IMR-90 (cell line): ENCODE measurements at regions not wholly inside any gene's neighbourhood (a gene's known extent, or its start where the extent isn't known, plus 50 kb on each side); places are given as distances from the start of the nearest gene placed in this dataset.

Source experiments
- ATAC-seq: fragments of 200-7000 bp; cut with Tn5 transposase; 2 replicates; pipeline ENCODE4 v1.9.1; 2020; ENCODE audit warnings: low read depth, mild to moderate bottlenecking, moderate library complexity
- BruUV-seq: library from RNA; stranded (reverse); fragments of 400-500 nt; replicated peaks from 2 replicates; lab custom pipeline; 2021; lab: Mats Ljungman, UMichigan
- CTCF ChIA-PET: fragments of 300-600 bp; formaldehyde crosslinking; extraction: SDS; loops from one replicate; lab custom pipeline; 2021; ENCODE audit warnings: antibody characterized with exemption; lab: Yijun Ruan, JAX
- POLR2A ChIA-PET: fragments of 300-600 bp; sonication (Branson Sonifier 250); formaldehyde crosslinking; loops from one replicate; lab custom pipeline; 2022; ENCODE audit warnings: antibody characterized with exemption; ENCODE audit not compliant: unreplicated experiment; lab: Charles Lee
- DNase-seq: peaks from one replicate; pipeline ENCODE4 v3.0.0; 2013
- H2AFZ ChIP-seq: replicated peaks from 2 replicates; pipeline ENCODE3; 2013; ENCODE audit warnings: low read length, mild to moderate bottlenecking; ENCODE audit not compliant: poor library complexity
- H2AK5ac ChIP-seq: 2 replicates; pipeline ENCODE4 v1.6.1; 2013; ENCODE audit warnings: low read depth, low read length, inconsistent platforms
- H2AK9ac ChIP-seq: replicated peaks from 2 replicates; pipeline ENCODE3; 2013; ENCODE audit warnings: mild to moderate bottlenecking, low read depth, low read length, moderate library complexity; ENCODE audit not compliant: poor library complexity
- H2BK120ac ChIP-seq: 2 replicates; pipeline ENCODE4 v1.6.1; 2013; ENCODE audit warnings: low read depth, low read length, inconsistent platforms
- H2BK15ac ChIP-seq: 3 replicates; pipeline ENCODE4 v1.6.1; 2013; ENCODE audit warnings: low read depth, low read length, inconsistent platforms
- H2BK20ac ChIP-seq: 2 replicates; pipeline ENCODE4 v1.6.1; 2013; ENCODE audit warnings: low read depth, mild to moderate bottlenecking, inconsistent platforms, low read length, moderate library complexity
- H2BK5ac ChIP-seq: 2 replicates; pipeline ENCODE4 v1.6.1; 2013; ENCODE audit warnings: mild to moderate bottlenecking, low read depth, low read length, inconsistent platforms; ENCODE audit not compliant: poor library complexity, severe bottlenecking
- H3K14ac ChIP-seq: replicated peaks from 2 replicates; pipeline ENCODE4 v1.6.1; 2013; ENCODE audit warnings: low read depth, low read length, inconsistent platforms
- H3K18ac ChIP-seq: 2 replicates; pipeline ENCODE4 v1.6.1; 2013; ENCODE audit warnings: low read depth, low read length, control low read depth
- H3K23ac ChIP-seq: 2 replicates; pipeline ENCODE4 v1.6.1; 2013; ENCODE audit warnings: low read depth, low read length, inconsistent platforms
- H3K27ac ChIP-seq: 2 replicates; pipeline ENCODE4 v1.5.1; 2013; ENCODE audit warnings: mild to moderate bottlenecking, control low read depth, low read length; ENCODE audit not compliant: insufficient read depth
- H3K27me3 ChIP-seq: 2 replicates; pipeline ENCODE4 v1.6.1; 2013; ENCODE audit warnings: low read length; ENCODE audit not compliant: control insufficient read depth, insufficient read depth
- H3K36me3 ChIP-seq: 2 replicates; pipeline ENCODE4 v1.6.1; 2013; ENCODE audit warnings: low read length, mixed read lengths; ENCODE audit not compliant: control insufficient read depth, insufficient read depth
- H3K4ac ChIP-seq: 2 replicates; pipeline ENCODE4 v1.6.1; 2013; ENCODE audit warnings: low read depth, low read length, inconsistent platforms
- H3K4me1 ChIP-seq: 2 replicates; pipeline ENCODE4 v1.6.1; 2013; ENCODE audit warnings: low read length, mixed read lengths; ENCODE audit not compliant: control insufficient read depth, insufficient read depth
- H3K4me2 ChIP-seq: 2 replicates; pipeline ENCODE4 v1.6.1; 2013; ENCODE audit warnings: low read depth, mild to moderate bottlenecking, control low read depth, low read length, moderate library complexity
- H3K4me3 ChIP-seq: 2 replicates; pipeline ENCODE4 v1.5.1; 2013; ENCODE audit warnings: low read depth, mild to moderate bottlenecking, control low read depth, low read length, moderate library complexity; ENCODE audit not compliant: insufficient read depth
- H3K56ac ChIP-seq: 2 replicates; pipeline ENCODE4 v1.6.1; 2013; ENCODE audit warnings: low read length, inconsistent platforms; ENCODE audit not compliant: insufficient read depth; ENCODE audit errors: extremely low read depth
- H3K79me1 ChIP-seq, 2 experiments: 2 replicates each; pipeline ENCODE4 v1.6.1; 2013; ENCODE audit warnings: low read length in 2 of 2, inconsistent platforms in 1 of 2, low read depth in 1 of 2
- H3K9ac ChIP-seq: 2 replicates; pipeline ENCODE4 v1.6.1; 2013; ENCODE audit warnings: low read depth, low read length, control low read depth
- H3K9me1 ChIP-seq: 2 replicates; pipeline ENCODE4 v1.6.1; 2013; ENCODE audit warnings: low read length, inconsistent platforms; ENCODE audit not compliant: insufficient read depth
- H3K9me3 ChIP-seq: 2 replicates; pipeline ENCODE4 v1.6.1; 2013; ENCODE audit warnings: low read length; ENCODE audit not compliant: control insufficient read depth, insufficient read depth
- H4K20me1 ChIP-seq: 2 replicates; pipeline ENCODE4 v1.6.1; 2013; ENCODE audit warnings: low read length, inconsistent platforms; ENCODE audit not compliant: insufficient read depth
- H4K5ac ChIP-seq: 2 replicates; pipeline ENCODE4 v1.6.1; 2013; ENCODE audit warnings: mild to moderate bottlenecking, low read depth, low read length, control low read depth
- H4K8ac ChIP-seq, 2 experiments: 2 replicates each; pipeline ENCODE4 v1.6.1; 2013; ENCODE audit warnings: low read depth in 2 of 2, low read length in 2 of 2, control low read depth in 1 of 2, inconsistent platforms in 1 of 2
- H4K91ac ChIP-seq: 2 replicates; pipeline ENCODE4 v1.6.1; 2013; ENCODE audit warnings: low read depth, low read length, inconsistent platforms; ENCODE audit not compliant: insufficient read depth
- CHD1 ChIP-seq: IDR thresholded peaks from 2 replicates; pipeline ENCODE4 v1.6.1; 2012; ENCODE audit warnings: low read depth, low read length, improper control_type of control experiment
- ELK1 ChIP-seq: fragments of 150-350 bp; IDR thresholded peaks from 2 replicates; pipeline ENCODE4 v1.6.1; 2016; ENCODE audit warnings: low read depth, mild to moderate bottlenecking, low read length, moderate library complexity, borderline replicate concordance
- MAFK ChIP-seq: IDR thresholded peaks from 2 replicates; pipeline ENCODE4 v1.6.1; 2012; ENCODE audit warnings: low read depth, low read length, improper control_type of control experiment
- MAZ ChIP-seq: IDR thresholded peaks from 2 replicates; pipeline ENCODE4 v1.6.1; 2012; ENCODE audit warnings: low read depth, mild to moderate bottlenecking, low read length, improper control_type of control experiment, moderate library complexity, borderline replicate concordance
- MXI1 ChIP-seq: IDR thresholded peaks from 2 replicates; pipeline ENCODE4 v1.6.1; 2012; ENCODE audit warnings: low read depth, mild to moderate bottlenecking, low read length, moderate library complexity, borderline replicate concordance
- NFE2L2 ChIP-seq: fragments of 150-350 bp; IDR thresholded peaks from 2 replicates; pipeline ENCODE4 v1.6.1; 2016; ENCODE audit warnings: low read depth, mild to moderate bottlenecking, low read length
- POLR2A ChIP-seq: IDR thresholded peaks from 2 replicates; pipeline ENCODE4 v1.6.1; 2012; ENCODE audit warnings: mild to moderate bottlenecking, low read depth, low read length
- RAD21 ChIP-seq: IDR thresholded peaks from 2 replicates; pipeline ENCODE4 v1.6.1; 2012; ENCODE audit warnings: low read length, improper control_type of control experiment
- RCOR1 ChIP-seq: IDR thresholded peaks from 2 replicates; pipeline ENCODE4 v1.6.1; 2012; ENCODE audit warnings: mild to moderate bottlenecking, low read length, improper control_type of control experiment; ENCODE audit not compliant: insufficient replicate concordance
- SMC3 ChIP-seq: fragments of 150-350 bp; IDR thresholded peaks from 2 replicates; pipeline ENCODE4 v1.6.1; 2016; ENCODE audit warnings: low read depth, mild to moderate bottlenecking, antibody characterized with exemption, low read length, moderate library complexity
- WGBS, 2 experiments: methylation state at CpG; one replicate each; pipeline versions ENCODE4 v1.1.5 to v1.1.7; 2013; ENCODE audit warnings: missing lambda C conversion rate in 2 of 2; ENCODE audit not compliant: insufficient read length in 1 of 2; ENCODE audit errors: extremely low coverage in 2 of 2; 5-methylcytosine and 5-hydroxymethylcytosine counted together
- dilution Hi-C: fragments of 300-500 bp; cut with HindIII; formaldehyde crosslinking; loops from one replicate; pipeline ENCODE4 v1.14.3; 2018; ENCODE audit warnings: low sequenced_read_pairs; ENCODE audit not compliant: unreplicated experiment
- in situ Hi-C: fragments of 300-500 bp; cut with MboI; formaldehyde crosslinking; loops from 3 replicates; pipeline ENCODE4 v1.14.3; 2019; ENCODE audit warnings: low sequenced_read_pairs, inconsistent platforms, mixed read lengths
- intact Hi-C: fragments of 100-400 bp; cut with micrococcal nuclease; formaldehyde crosslinking; loops from 2 replicates; pipeline ENCODE4 v1.10.0; 2022
- TF ChIP-seq, protein P1 (sequence below): fragments of 150-350 bp; IDR thresholded peaks from 2 replicates; pipeline ENCODE4 v1.6.1; 2017; ENCODE audit warnings: mild to moderate bottlenecking, antibody characterized with exemption, low read length, low read depth

DNA sequence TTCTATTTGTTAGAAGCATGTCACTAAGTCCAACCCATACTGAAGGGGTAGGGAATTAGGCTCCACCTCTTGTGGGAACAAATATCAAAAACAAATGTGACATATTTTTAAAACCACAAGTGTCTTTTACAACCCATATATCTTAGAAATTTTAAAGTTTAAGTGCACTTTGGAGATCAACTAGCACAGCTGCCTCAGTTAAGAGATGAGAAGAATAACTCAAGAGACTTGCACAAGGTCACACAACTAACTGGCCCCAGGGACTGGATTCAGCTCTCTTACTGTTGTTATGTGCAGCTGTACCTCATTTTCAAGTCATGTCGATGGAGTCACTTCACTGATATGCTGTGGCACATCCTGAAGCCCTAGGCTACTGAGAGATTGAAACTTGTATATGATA lies 102.9 kb upstream of the BMP2 start:
- no peak for DNase-seq
- BruUV-seq, result no TSS peak
- Histone ChIP-seq H4K8ac (no peak overlapping the region), H2AFZ (no peak overlapping the region), H3K4me2 (no peak overlapping the region), H3K14ac (no peak overlapping the region), H2AK9ac (no peak overlapping the region), H4K20me1 (no peaks in the 10 kb centered on the region), H2BK120ac (no peak overlapping the region), H2AK5ac (no peak overlapping the region), H2BK20ac (no peak overlapping the region), H3K79me1 (no peaks in the 10 kb centered on the region), H3K9me3 (peaks cover 6% of the 10 kb centered on the region), H3K27ac (no peak overlapping the region), H2BK5ac (no peak overlapping the region), H3K9me1 (no peaks in the 10 kb centered on the region), H4K91ac (no peak overlapping the region), H3K56ac (no peak overlapping the region), H4K5ac (no peak overlapping the region), H3K23ac (no peak overlapping the region), H3K27me3 (no peaks in the 10 kb centered on the region), H3K9ac (no peak overlapping the region), H3K4ac (no peak overlapping the region), H2BK15ac (no peak overlapping the region), H3K18ac (no peak overlapping the region), H3K36me3 (no peaks in the 10 kb centered on the region), H3K4me3 (no peak overlapping the region), H3K4me1 (no peaks in the 10 kb centered on the region)
- CTCF ChIA-PET, result no interaction called here
- WGBS, 2 experiments, result no CpG with 5 or more reads among the region's 1 CpG
- in situ Hi-C loops, result no loop called here
- intact Hi-C loops, result no loop called here
- TF ChIP-seq RCOR1 (no peak), SMC3 (no peak), MAFK (no peak), NFE2L2 (no peak), ELK1 (no peak), MAZ (no peak), CHD1 (no peak), RAD21 (no peak), POLR2A (no peak), MXI1 (no peak)
- TF ChIP-seq, protein P1, sequence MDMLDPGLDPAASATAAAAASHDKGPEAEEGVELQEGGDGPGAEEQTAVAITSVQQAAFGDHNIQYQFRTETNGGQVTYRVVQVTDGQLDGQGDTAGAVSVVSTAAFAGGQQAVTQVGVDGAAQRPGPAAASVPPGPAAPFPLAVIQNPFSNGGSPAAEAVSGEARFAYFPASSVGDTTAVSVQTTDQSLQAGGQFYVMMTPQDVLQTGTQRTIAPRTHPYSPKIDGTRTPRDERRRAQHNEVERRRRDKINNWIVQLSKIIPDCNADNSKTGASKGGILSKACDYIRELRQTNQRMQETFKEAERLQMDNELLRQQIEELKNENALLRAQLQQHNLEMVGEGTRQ, result no peak
- ATAC-seq, result no peak
- POLR2A ChIA-PET, result no interaction called here
- dilution Hi-C loops, result no loop called here
